GM21786 (cell line): ENCODE measurements at regions not wholly inside any gene's neighbourhood (a gene's known extent, or its start where the extent isn't known, plus 50 kb on each side); places are given as distances from the start of the nearest gene placed in this dataset.
"Not testable (repeated sequence)": the region's sequence is repeated elsewhere in the genome, so short reads cannot be mapped to it uniquely, and the experiment has no call there.

Experiments used
- ATAC-seq: cut with Tn5 transposase; IDR thresholded peaks from one replicate; pipeline ENCODE4 v1.9.1; 2021; ENCODE audit not compliant: unreplicated experiment

- ATAC-seq, result no peak
These were observed 824.6 kb upstream of the SEMA6D start for GRCh38 chr15:46892621-46893160.

GRCh38 chr15:46894644-46895043 is 822.7 kb upstream of the SEMA6D start:
- ATAC-seq, result no peak

GRCh38 chr15:46897266-46897665 is 820.0 kb upstream of the SEMA6D start:
- no peak for ATAC-seq

- ATAC-seq, result no peak
These were observed 816.3 kb upstream of the SEMA6D start for GRCh38 chr15:46901001-46901400.

GRCh38 chr15:46917721-46918252 is 799.5 kb upstream of the SEMA6D start:
- no peak for ATAC-seq

- no peak for ATAC-seq
These were observed 798.7 kb upstream of the SEMA6D start for GRCh38 chr15:46918462-46919140.

GRCh38 chr15:46921891-46922290 is 795.4 kb upstream of the SEMA6D start:
- no peak for ATAC-seq

GRCh38 chr15:46930426-46930825 is 786.9 kb upstream of the SEMA6D start:
- no peak for ATAC-seq

GRCh38 chr15:46933332-46933731 is 784.0 kb upstream of the SEMA6D start:
- ATAC-seq, result no peak

GRCh38 chr15:46934851-46935250 is 782.5 kb upstream of the SEMA6D start:
- no peak for ATAC-seq

- ATAC-seq, result no peak
These were observed 779.1 kb upstream of the SEMA6D start for GRCh38 chr15:46938169-46938568.

GRCh38 chr15:46941241-46941640 is 776.1 kb upstream of the SEMA6D start:
- ATAC-seq, result no peak

GRCh38 chr15:46946953-46947352 is 770.4 kb upstream of the SEMA6D start:
- no peak for ATAC-seq

GRCh38 chr15:46955576-46955975 is 761.7 kb upstream of the SEMA6D start:
- ATAC-seq, result no peak

- no peak for ATAC-seq
These were observed 760.8 kb upstream of the SEMA6D start for GRCh38 chr15:46956456-46956855.

GRCh38 chr15:46956881-46957280 is 760.4 kb upstream of the SEMA6D start:
- no peak for ATAC-seq

- ATAC-seq, result no peak
These were observed 756.7 kb upstream of the SEMA6D start for GRCh38 chr15:46960581-46960980.

GRCh38 chr15:46961795-46962194 is 755.5 kb upstream of the SEMA6D start:
- ATAC-seq, result no peak

- not testable (repeated sequence) for ATAC-seq
These were observed 729.2 kb upstream of the SEMA6D start for GRCh38 chr15:46988055-46988454.

GRCh38 chr15:46996359-46996758 is 720.9 kb upstream of the SEMA6D start:
- no peak for ATAC-seq

- ATAC-seq, result no peak
These were observed 719.8 kb upstream of the SEMA6D start for GRCh38 chr15:46997501-46997900.

GRCh38 chr15:47003568-47003967 is 713.7 kb upstream of the SEMA6D start:
- no peak for ATAC-seq

- ATAC-seq, result no peak
These were observed 703.9 kb upstream of the SEMA6D start for GRCh38 chr15:47013446-47013845.
